Glutamatergic neuron (in vitro differentiated cells): ENCODE measurements at regions not wholly inside any gene's neighbourhood (a gene's known extent, or its start where the extent isn't known, plus 50 kb on each side); places are given as distances from the start of the nearest gene placed in this dataset.

Experiments
- DNase-seq: peaks from one replicate; pipeline ENCODE4 v3.0.0; 2022
- H3K27ac Mint-ChIP-seq: one replicate; pipeline ENCODE4 v1.8.0; 2020; ENCODE audit warnings: mild to moderate bottlenecking, mixed read lengths, inconsistent platforms; ENCODE audit not compliant: unreplicated experiment
- H3K27me3 Mint-ChIP-seq: one replicate; pipeline ENCODE4 v1.8.0; 2020; ENCODE audit warnings: mild to moderate bottlenecking, moderate library complexity, mixed read lengths, inconsistent platforms; ENCODE audit not compliant: unreplicated experiment
- H3K36me3 Mint-ChIP-seq: one replicate; pipeline ENCODE4 v1.8.0; 2020; ENCODE audit warnings: mild to moderate bottlenecking, mixed read lengths, inconsistent platforms; ENCODE audit not compliant: unreplicated experiment
- H3K4me1 Mint-ChIP-seq: one replicate; pipeline ENCODE4 v1.8.0; 2020; ENCODE audit warnings: mild to moderate bottlenecking, low read depth, mixed read lengths, inconsistent platforms; ENCODE audit not compliant: unreplicated experiment
- H3K4me3 Mint-ChIP-seq: one replicate; pipeline ENCODE4 v1.8.0; 2020; ENCODE audit warnings: mild to moderate bottlenecking, mixed read lengths, inconsistent platforms; ENCODE audit not compliant: unreplicated experiment
- H3K9me3 Mint-ChIP-seq: one replicate; pipeline ENCODE4 v1.8.0; 2020; ENCODE audit warnings: mild to moderate bottlenecking, moderate library complexity, mixed read lengths, inconsistent platforms; ENCODE audit not compliant: unreplicated experiment
- CTCF ChIP-seq: fragments of 200-600 bp; sonication (generic); IDR thresholded peaks from one replicate; pipeline ENCODE4 v1.5.0; 2021; ENCODE audit not compliant: partially characterized antibody, unreplicated experiment

GRCh38 chr7:156463280-156463679 lies 177.3 kb upstream of the RNF32 start:
- Mint-ChIP-seq H3K36me3 (no peaks in the 10 kb centered on the region), H3K4me1 (no peaks in the 10 kb centered on the region), H3K27me3 (peaks cover 5% of the 10 kb centered on the region), H3K9me3 (peaks cover 3% of the 10 kb centered on the region), H3K4me3 (no peak overlapping the region), H3K27ac (no peak overlapping the region)
- TF ChIP-seq CTCF, result no peak
- no peak for DNase-seq

- TF ChIP-seq CTCF, result no peak
- no peak for DNase-seq
- no peak overlapping the region for H3K4me3 Mint-ChIP-seq
- H3K4me1 Mint-ChIP-seq, result no peaks in the 10 kb centered on the region
- peaks cover 3% of the 10 kb centered on the region for H3K9me3 Mint-ChIP-seq
- no peaks in the 10 kb centered on the region for H3K36me3 Mint-ChIP-seq
- H3K27ac Mint-ChIP-seq, result no peak overlapping the region
- peaks cover 5% of the 10 kb centered on the region for H3K27me3 Mint-ChIP-seq
Observed at GRCh38 chr7:156461881-156462665, 178.5 kb upstream of the RNF32 start.

- Mint-ChIP-seq H3K4me1 (no peaks in the 10 kb centered on the region), H3K4me3 (no peak overlapping the region), H3K27ac (no peak overlapping the region), H3K27me3 (peaks cover 5% of the 10 kb centered on the region), H3K36me3 (no peaks in the 10 kb centered on the region), H3K9me3 (peaks cover 3% of the 10 kb centered on the region)
- DNase-seq, result no peak
- no peak for TF ChIP-seq CTCF
Observed at GRCh38 chr7:156460858-156461627, 179.5 kb upstream of the RNF32 start.

GRCh38 chr7:156459582-156459981 lies 181.0 kb upstream of the RNF32 start:
- Mint-ChIP-seq H3K27me3 (peaks cover 5% of the 10 kb centered on the region), H3K4me1 (no peaks in the 10 kb centered on the region), H3K27ac (no peak overlapping the region), H3K4me3 (no peak overlapping the region), H3K9me3 (peaks cover 3% of the 10 kb centered on the region), H3K36me3 (no peaks in the 10 kb centered on the region)
- TF ChIP-seq CTCF, result no peak
- DNase-seq, result no peak

GRCh38 chr7:156459067-156459466 lies 181.5 kb upstream of the RNF32 start:
- Mint-ChIP-seq H3K27ac (no peak overlapping the region), H3K4me1 (no peaks in the 10 kb centered on the region), H3K9me3 (no peaks in the 10 kb centered on the region), H3K4me3 (no peak overlapping the region), H3K27me3 (peaks cover 2% of the 10 kb centered on the region), H3K36me3 (no peaks in the 10 kb centered on the region)
- no peak for TF ChIP-seq CTCF
- DNase-seq, result no peak
